OCI-LY1 (cell line): ENCODE measurements at regions not wholly inside any gene's neighbourhood (a gene's known extent, or its start where the extent isn't known, plus 50 kb on each side); places are given as distances from the start of the nearest gene placed in this dataset.

Experiments
- H2AFZ ChIP-seq: fragments of 200-600 bp; sonication (generic), shearing (Covaris generic); 2 replicates; pipeline ENCODE4 v1.6.0; 2014; ENCODE audit warnings: antibody characterized with exemption, mild to moderate bottlenecking, low read length
- H3F3A ChIP-seq: fragments of 200-600 bp; sonication (generic), shearing (Covaris generic); 2 replicates; pipeline ENCODE4 v1.6.0; 2014; ENCODE audit warnings: mild to moderate bottlenecking, antibody characterized with exemption, low read length, moderate library complexity; ENCODE audit not compliant: insufficient read depth
- H3K27ac ChIP-seq: fragments of 200-600 bp; sonication (generic); 2 replicates; pipeline ENCODE4 v1.5.1; 2014; ENCODE audit warnings: low read length, mixed run types, mild to moderate bottlenecking, low read depth; ENCODE audit not compliant: poor library complexity, severe bottlenecking
- H3K27me3 ChIP-seq: fragments of 200-600 bp; sonication (generic); 2 replicates; pipeline ENCODE4 v1.6.0; 2014; ENCODE audit warnings: antibody characterized with exemption, mild to moderate bottlenecking, low read length, moderate library complexity; ENCODE audit not compliant: insufficient read depth
- H3K36me3 ChIP-seq: fragments of 200-600 bp; sonication (generic); 2 replicates; pipeline ENCODE4 v1.6.1; 2014; ENCODE audit warnings: mild to moderate bottlenecking, antibody characterized with exemption, low read length, moderate library complexity, mixed read lengths; ENCODE audit not compliant: insufficient read depth
- H3K4me1 ChIP-seq: fragments of 200-600 bp; sonication (generic); 2 replicates; pipeline ENCODE4 v1.5.1; 2014; ENCODE audit warnings: mild to moderate bottlenecking, low read length, moderate library complexity; ENCODE audit not compliant: insufficient read depth, severe bottlenecking
- H3K4me2 ChIP-seq: fragments of 200-600 bp; sonication (generic), shearing (Covaris generic); 2 replicates; pipeline ENCODE4 v1.6.1; 2014; ENCODE audit warnings: low read length
- H3K4me3 ChIP-seq: fragments of 200-600 bp; sonication (generic); 2 replicates; pipeline ENCODE4 v1.5.1; 2014; ENCODE audit warnings: low read length, low read depth, mild to moderate bottlenecking, mixed read lengths; ENCODE audit not compliant: poor library complexity, severe bottlenecking
- H3K79me2 ChIP-seq: fragments of 200-600 bp; shearing (Covaris generic); 2 replicates; pipeline ENCODE4 v1.6.1; 2016; ENCODE audit warnings: mixed run types, low read length, mixed read lengths; ENCODE audit not compliant: insufficient read depth
- H3K9ac ChIP-seq: fragments of 200-600 bp; sonication (generic), shearing (Covaris generic); 2 replicates; pipeline ENCODE4 v1.6.1; 2014; ENCODE audit warnings: mild to moderate bottlenecking, low read length, mixed read lengths
- H3K9me2 ChIP-seq: fragments of 200-600 bp; sonication (generic), shearing (Covaris generic); 2 replicates; pipeline ENCODE4 v1.6.1; 2014; ENCODE audit warnings: low read depth, mild to moderate bottlenecking, low read length, mixed read lengths
- H3K9me3 ChIP-seq: fragments of 200-600 bp; shearing (Covaris generic); 2 replicates; pipeline ENCODE4 v1.6.1; 2014; ENCODE audit warnings: low read length, mixed read lengths
- H4K20me1 ChIP-seq: fragments of 200-600 bp; sonication (generic), shearing (Covaris generic); 2 replicates; pipeline ENCODE4 v1.6.0; 2016; ENCODE audit warnings: mild to moderate bottlenecking, low read length; ENCODE audit not compliant: insufficient read depth
- CTCF ChIP-seq: fragments of 200-600 bp; sonication (generic), shearing (Covaris generic); IDR thresholded peaks from 2 replicates; pipeline ENCODE4 v1.5.1; 2017; ENCODE audit warnings: mild to moderate bottlenecking, antibody characterized with exemption, low read length, moderate library complexity, mixed read lengths
- EZH2 ChIP-seq: fragments of 200-600 bp; sonication (generic), shearing (Covaris generic); IDR thresholded peaks from 2 replicates; pipeline ENCODE4 v1.8.0; 2017; ENCODE audit warnings: borderline replicate concordance, mixed run types, mild to moderate bottlenecking, antibody characterized with exemption, low read length, moderate library complexity, mixed read lengths

DNA sequence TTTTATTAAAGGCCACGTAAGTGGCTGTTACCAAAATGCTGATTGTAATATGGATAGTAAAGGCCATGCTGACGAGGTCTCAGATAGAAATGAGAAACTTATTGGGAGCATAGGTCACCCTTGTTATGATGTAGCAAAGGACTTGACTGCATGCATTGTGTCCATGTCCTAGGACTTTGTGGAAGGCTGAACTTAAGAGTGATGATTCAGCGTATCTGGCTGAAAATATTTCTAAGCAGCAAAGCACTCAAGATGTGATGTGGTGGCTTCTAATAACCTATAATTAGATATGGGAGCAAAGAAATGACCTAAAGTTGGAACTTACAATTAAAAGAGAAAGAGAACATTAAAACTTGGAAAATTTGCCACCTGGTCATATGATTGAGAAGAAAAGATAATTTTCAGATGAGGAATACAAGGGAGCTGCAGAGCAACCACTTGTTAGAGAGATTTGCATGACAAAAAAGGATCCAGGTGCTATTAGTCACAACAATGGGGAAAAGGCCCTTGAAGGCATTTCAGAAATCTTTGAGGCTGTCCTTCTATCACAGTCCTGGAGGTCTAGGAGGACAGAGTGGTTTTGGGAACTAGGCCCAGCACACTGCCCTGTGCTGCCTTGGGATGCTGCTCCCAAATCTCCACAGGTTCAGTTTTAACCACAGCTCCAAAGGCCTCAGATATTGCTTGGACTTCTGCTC, 793.7 kb upstream of the LCORL start:
- H4K20me1 ChIP-seq, result no peaks in the 10 kb centered on the region
- H3K79me2 ChIP-seq, result no peaks in the 10 kb centered on the region
- H3K9ac ChIP-seq, result no peak overlapping the region
- H3F3A ChIP-seq, result no peaks in the 10 kb centered on the region
- H3K4me2 ChIP-seq, result no peak overlapping the region
- no peaks in the 10 kb centered on the region for H3K9me3 ChIP-seq
- no peaks in the 10 kb centered on the region for H3K27me3 ChIP-seq
- H3K36me3 ChIP-seq, result no peaks in the 10 kb centered on the region
- H3K9me2 ChIP-seq, result no peaks in the 10 kb centered on the region
- H2AFZ ChIP-seq, result no peak overlapping the region
- no peak for TF ChIP-seq CTCF
- no peak for TF ChIP-seq EZH2
- H3K4me1 ChIP-seq, result no peaks in the 10 kb centered on the region
- no peak overlapping the region for H3K27ac ChIP-seq
- no peak overlapping the region for H3K4me3 ChIP-seq

DNA sequence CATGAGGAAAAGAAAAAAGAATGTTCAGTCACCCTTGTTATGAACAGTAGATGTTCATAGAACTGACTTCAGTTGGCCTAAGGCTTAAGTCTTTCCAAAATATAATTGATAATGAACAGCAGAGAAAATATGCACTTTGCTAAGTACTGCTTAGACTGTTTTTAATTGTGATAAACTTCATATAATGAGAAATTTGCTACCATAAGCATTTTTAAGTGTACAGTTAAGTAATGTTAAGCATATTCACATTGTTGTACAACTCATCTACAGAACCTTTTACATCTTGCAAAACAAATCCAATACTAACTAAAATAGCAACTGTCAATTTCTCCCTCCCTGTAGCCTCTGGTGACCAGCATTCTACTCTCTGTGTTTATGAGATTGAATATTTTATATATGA, 792.2 kb upstream of the LCORL start:
- H3K27ac ChIP-seq, result no peak overlapping the region
- H3K79me2 ChIP-seq, result no peaks in the 10 kb centered on the region
- no peak overlapping the region for H3K4me3 ChIP-seq
- no peaks in the 10 kb centered on the region for H3K4me1 ChIP-seq
- no peaks in the 10 kb centered on the region for H3K9me2 ChIP-seq
- no peak overlapping the region for H2AFZ ChIP-seq
- no peak for TF ChIP-seq EZH2
- no peak for TF ChIP-seq CTCF
- no peaks in the 10 kb centered on the region for H4K20me1 ChIP-seq
- no peaks in the 10 kb centered on the region for H3F3A ChIP-seq
- no peak overlapping the region for H3K4me2 ChIP-seq
- no peak overlapping the region for H3K9ac ChIP-seq
- no peaks in the 10 kb centered on the region for H3K27me3 ChIP-seq
- H3K36me3 ChIP-seq, result no peaks in the 10 kb centered on the region
- H3K9me3 ChIP-seq, result no peaks in the 10 kb centered on the region

DNA sequence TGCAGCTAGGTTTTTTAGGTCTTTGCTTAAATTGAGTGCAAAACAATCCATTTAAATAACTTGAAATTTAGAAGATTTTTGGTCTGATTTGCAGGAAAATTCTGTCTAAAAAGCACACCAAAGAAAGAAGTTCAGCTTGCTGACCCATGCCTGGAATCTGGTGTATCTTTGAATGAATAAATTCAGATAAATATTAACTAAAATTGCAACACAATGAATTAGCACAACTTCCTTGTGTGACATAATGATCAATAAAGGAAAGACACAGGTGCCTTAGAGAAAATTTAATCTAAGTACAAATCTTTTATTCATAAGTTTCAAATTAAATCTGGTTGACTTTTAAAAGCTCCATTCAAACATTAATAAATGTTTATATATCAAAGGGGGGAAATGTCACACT, 791.5 kb upstream of the LCORL start:
- Histone ChIP-seq H3K4me3 (no peak overlapping the region), H3K36me3 (no peaks in the 10 kb centered on the region), H3K27me3 (no peaks in the 10 kb centered on the region), H3K4me2 (no peak overlapping the region), H3K9me3 (no peaks in the 10 kb centered on the region), H3K27ac (no peak overlapping the region), H3K9ac (no peak overlapping the region), H3K79me2 (no peaks in the 10 kb centered on the region), H3K4me1 (no peaks in the 10 kb centered on the region), H3K9me2 (no peaks in the 10 kb centered on the region), H4K20me1 (no peaks in the 10 kb centered on the region), H2AFZ (no peak overlapping the region), H3F3A (no peaks in the 10 kb centered on the region)
- no peak for TF ChIP-seq EZH2

DNA sequence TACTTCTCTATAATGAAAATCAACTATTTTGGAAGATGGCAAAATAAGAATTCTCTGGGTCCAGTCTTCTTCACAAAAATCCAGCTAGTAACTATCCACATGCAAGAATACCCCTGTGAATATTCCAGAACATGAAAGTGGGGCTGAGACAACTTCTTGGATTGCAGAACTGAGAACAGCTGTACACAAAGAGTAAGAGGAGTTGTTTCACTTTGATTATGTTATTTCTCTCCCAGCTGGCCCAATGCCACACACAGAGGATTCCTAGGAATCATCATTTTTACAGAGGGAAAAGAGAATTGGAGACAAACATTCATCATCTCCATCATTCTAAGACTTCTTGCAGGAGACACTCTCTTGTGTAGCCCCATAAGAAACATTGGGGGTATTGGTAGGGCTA, 782.2 kb upstream of the LCORL start:
- H3F3A ChIP-seq, result no peaks in the 10 kb centered on the region
- H3K9me2 ChIP-seq, result no peaks in the 10 kb centered on the region
- H3K79me2 ChIP-seq, result no peaks in the 10 kb centered on the region
- no peaks in the 10 kb centered on the region for H3K36me3 ChIP-seq
- H4K20me1 ChIP-seq, result no peaks in the 10 kb centered on the region
- TF ChIP-seq EZH2 (no peak), CTCF (no peak)
- no peaks in the 10 kb centered on the region for H3K9me3 ChIP-seq
- H3K27ac ChIP-seq, result no peak overlapping the region
- no peak overlapping the region for H2AFZ ChIP-seq
- H3K4me2 ChIP-seq, result no peak overlapping the region
- no peak overlapping the region for H3K9ac ChIP-seq
- H3K4me1 ChIP-seq, result no peaks in the 10 kb centered on the region
- H3K4me3 ChIP-seq, result no peak overlapping the region
- H3K27me3 ChIP-seq, result no peaks in the 10 kb centered on the region
